Inferior parietal cortex (tissue), 1 donor: ENCODE measurements at regions not wholly inside any gene's neighbourhood (a gene's known extent, or its start where the extent isn't known, plus 50 kb on each side); places are given as distances from the start of the nearest gene placed in this dataset.
A peak's percentile ranks its signal among the peaks of the same experiment; 100 is the strongest.

Experiments used
- DNase-seq: peaks from one replicate; pipeline ENCODE4 v3.0.0-alpha.2; 2016; ENCODE audit errors: extremely low spot score

- DNase-seq, result no peak
Observed at GRCh38 chr18:7349181-7349837, 118.4 kb downstream of the LRRC30 start.

GRCh38 chr18:7358989-7359726, 128.3 kb downstream of the LRRC30 start:
- DNase-seq, result no peak

DNA sequence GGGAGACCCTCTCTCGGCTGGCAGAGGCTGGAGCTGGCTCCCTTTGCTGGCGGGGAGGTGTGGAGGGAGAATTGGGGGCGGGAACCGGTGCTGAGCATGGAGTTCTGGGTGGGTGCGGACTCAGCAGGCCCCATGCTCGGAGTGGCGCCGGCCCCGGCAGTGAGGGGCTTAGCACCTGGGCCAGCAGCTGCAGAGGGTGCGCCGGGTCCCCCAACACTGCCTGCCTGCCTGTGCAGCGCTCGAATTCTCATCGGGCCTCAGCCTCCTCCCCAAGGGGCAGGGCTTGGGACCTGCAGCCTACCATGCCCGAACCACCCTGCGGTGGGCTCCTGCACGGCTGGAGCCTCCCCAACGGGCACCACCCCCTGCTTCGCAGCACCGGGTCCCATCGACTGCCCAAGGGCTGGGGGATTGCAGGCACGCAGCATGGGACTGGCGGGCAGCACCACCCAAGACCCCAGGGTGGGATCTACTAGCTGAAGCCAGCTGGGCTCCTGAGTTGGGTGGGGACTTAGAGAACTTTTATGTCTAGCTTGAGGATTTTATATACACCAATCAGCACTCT, 129.8 kb downstream of the LRRC30 start:
- no peak for DNase-seq

DNA sequence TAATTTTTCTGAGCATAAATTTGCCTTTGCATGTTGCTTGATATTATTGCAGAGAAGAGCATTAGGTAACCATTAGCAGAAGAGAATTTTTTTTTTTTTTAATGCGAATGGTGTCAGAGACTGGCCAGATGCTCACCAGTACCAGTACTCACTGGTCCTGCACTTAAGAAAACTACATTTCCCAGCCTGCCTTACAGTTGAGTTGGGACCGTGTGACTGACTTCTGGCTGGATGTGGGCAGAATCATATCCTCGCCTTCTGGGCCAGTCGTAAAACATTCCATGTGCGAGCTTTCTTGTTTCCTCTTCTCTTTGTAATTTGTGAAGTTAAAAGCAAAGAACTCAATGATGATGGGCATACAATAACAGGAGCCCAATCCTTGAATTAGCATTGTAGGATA, 132.4 kb downstream of the LRRC30 start:
- DNase-seq, result no peak

DNA sequence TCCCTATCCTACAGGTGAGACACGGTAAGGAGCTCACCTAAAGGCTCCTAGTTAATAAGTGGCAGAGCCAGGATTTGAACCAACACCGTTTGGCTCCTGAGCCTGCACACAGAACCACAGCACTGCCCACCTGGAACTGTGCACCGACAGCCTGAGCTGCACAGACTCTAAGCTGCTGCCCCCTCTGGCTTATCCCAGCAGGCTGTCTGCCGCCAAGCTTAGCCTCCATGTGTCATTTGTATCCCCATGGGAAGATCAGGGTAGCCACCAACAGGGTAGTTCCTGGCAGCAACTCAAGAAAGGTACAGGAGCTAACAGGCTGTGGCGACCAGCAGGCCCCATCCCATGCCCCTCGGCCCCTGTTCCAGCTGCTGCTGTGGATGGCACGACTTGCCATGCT, 135.7 kb downstream of the LRRC30 start:
- DNase-seq, result no peak

- no peak for DNase-seq
Observed at GRCh38 chr18:7367336-7367735, 136.4 kb downstream of the LRRC30 start.

- DNase-seq, result no peak
Observed at GRCh38 chr18:7369006-7369405, 138.1 kb downstream of the LRRC30 start.

GRCh38 chr18:7370375-7370774, 139.5 kb downstream of the LRRC30 start:
- DNase-seq, result peak; percentile 29

GRCh38 chr18:7370802-7371201, 139.9 kb downstream of the LRRC30 start:
- no peak for DNase-seq

- DNase-seq, result no peak
Observed at GRCh38 chr18:7373441-7373840, 142.6 kb downstream of the LRRC30 start.

GRCh38 chr18:7381307-7381706, 150.4 kb downstream of the LRRC30 start:
- no peak for DNase-seq

GRCh38 chr18:7382328-7383001, 151.6 kb downstream of the LRRC30 start:
- DNase-seq, result no peak

GRCh38 chr18:7383002-7383980, 152.4 kb downstream of the LRRC30 start:
- DNase-seq, result no peak

- no peak for DNase-seq
Observed at GRCh38 chr18:7388741-7389140, 157.9 kb downstream of the LRRC30 start.

DNA sequence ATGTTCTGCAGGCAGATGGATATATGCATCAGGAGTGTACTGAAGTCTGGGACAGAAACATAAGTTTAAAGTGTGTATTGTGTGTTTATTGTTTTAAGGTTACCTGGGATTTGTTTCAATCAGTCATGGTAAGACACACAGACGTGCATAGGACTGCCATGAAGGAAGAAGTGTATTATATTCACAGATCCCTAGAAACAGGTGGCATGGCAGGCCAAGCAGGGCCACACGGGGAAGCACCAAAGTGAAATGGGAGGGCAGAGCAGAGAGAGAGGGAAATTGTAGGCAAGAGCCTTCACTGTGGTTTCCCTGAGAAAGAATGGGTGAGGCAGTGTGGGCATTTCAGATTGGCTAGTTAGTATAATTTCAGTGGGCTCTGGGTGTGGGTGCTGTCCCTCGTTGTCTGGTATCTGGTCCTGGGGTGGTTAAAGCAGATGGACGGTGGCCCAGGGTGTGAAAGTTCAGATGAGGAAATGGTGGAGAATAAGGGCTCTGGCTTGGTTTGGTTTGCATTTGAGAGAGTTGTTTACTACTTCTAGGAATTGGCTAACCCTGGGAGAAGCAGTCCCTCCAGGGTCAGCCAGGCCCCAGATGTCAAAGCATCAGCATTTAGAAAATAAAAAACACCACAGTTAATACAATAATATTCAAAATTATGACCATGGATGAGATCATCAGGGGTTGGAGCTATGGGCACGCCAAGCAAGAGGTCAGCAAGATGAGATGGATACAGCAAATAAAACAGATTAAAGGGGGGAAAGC, 160.0 kb downstream of the LRRC30 start:
- DNase-seq, result no peak

GRCh38 chr18:7393080-7393479, 162.2 kb downstream of the LRRC30 start:
- DNase-seq, result no peak

GRCh38 chr18:7394050-7394659, 163.3 kb downstream of the LRRC30 start:
- DNase-seq, result no peak

DNA sequence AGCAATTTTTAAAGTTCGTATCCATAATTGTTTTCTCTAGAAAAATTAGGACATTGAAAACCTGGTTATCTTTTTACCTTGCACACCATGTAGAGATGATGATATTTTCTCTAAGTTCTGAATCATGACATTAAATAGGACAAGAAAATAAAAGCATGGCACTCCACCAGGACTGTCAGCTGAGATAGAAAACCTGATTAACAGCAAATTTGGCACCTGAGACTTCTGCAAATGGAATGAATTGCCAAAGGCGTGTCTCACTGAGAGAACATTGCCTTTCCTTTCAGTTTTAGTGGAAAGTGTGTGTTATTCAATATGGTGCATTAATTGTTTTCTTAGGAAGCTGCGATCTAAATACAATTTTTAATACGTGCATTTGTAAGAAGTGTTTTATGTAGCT, 164.7 kb downstream of the LRRC30 start:
- DNase-seq, result no peak

- no peak for DNase-seq
Observed at GRCh38 chr18:7413906-7414305, 153.2 kb upstream of the PTPRM start.

DNA sequence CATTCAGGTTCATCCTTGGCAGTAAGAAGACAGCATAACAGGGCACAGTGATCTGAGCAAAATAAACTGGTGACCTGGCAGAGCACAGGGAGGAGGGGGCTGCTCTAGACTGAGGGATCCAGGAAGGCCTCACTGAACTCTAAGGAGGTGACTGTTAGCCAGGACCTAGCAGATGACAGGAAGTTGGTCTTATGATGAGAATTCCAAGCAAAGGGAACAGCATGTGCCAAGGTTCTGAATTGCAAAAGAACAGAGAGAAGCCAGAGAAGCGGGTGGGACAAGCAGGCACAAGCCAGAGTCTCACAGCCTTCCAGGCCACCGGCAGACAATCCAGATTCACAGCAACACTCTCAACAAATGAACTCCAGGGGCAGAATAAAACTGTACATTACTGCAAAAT, 152.7 kb upstream of the PTPRM start:
- DNase-seq, result no peak
